Gastrocnemius medialis (tissue), 4 donors: ENCODE measurements at regions not wholly inside any gene's neighbourhood (a gene's known extent, or its start where the extent isn't known, plus 50 kb on each side); places are given as distances from the start of the nearest gene placed in this dataset.

Experiments used
- ATAC-seq, 2 donors: fragments of 150-250 bp; one replicate each; pipeline ENCODE4 v1.9.1; 2016
- DNase-seq, 2 donors: peaks; one replicate each; pipeline ENCODE4 v3.0.0-alpha.2; 2019
- H3K27ac ChIP-seq, 4 donors: fragments of 200-600 bp; sonication (generic); 1 replicate in 1 of 4; 2 replicates in 3 of 4; pipeline ENCODE4 v1.5.1; 2016 to 2018; ENCODE audit warnings: mild to moderate bottlenecking in 2 of 4, moderate library complexity in 1 of 4
- H3K27me3 ChIP-seq, 3 donors: fragments of 200-600 bp; sonication (generic) in 2 of 3; 1 replicate in 1 of 3; 2 replicates in 2 of 3; pipeline versions ENCODE4 v1.5.1 to v1.6.0; 2016 to 2019; ENCODE audit warnings: mild to moderate bottlenecking in 1 of 3, moderate library complexity in 1 of 3
- H3K36me3 ChIP-seq, 2 donors: fragments of 200-600 bp; sonication (generic) in 1 of 2; one replicate each; pipeline ENCODE4 v1.5.1; 2017 to 2018
- H3K4me1 ChIP-seq, 2 donors: fragments of 200-600 bp; sonication (generic) in 1 of 2; one replicate each; pipeline ENCODE4 v1.5.1; 2016 to 2017; ENCODE audit warnings: mild to moderate bottlenecking in 2 of 2
- H3K4me3 ChIP-seq, 4 donors: fragments of 200-600 bp; sonication (generic) in 3 of 4; 1 replicate in 1 of 4; 2 replicates in 3 of 4; pipeline ENCODE4 v1.5.1; 2016 to 2019; ENCODE audit warnings: mild to moderate bottlenecking in 2 of 4
- H3K9me3 ChIP-seq, 3 donors: fragments of 200-600 bp; sonication (generic) in 2 of 3; 1 replicate in 1 of 3; 2 replicates in 2 of 3; pipeline ENCODE4 v1.5.1; 2016 to 2019
- CTCF ChIP-seq, 5 experiments: fragments of 450-650 bp in 3 of 5; fragments of 200-600 bp in 2 of 5; sonication (generic) in 2 of 5; IDR thresholded peaks in 4 of 5; conservative IDR thresholded peaks in 1 of 5; 1 replicate in 4 of 5; 2 replicates in 1 of 5; pipeline ENCODE4 v1.5.1; 2016 to 2019; ENCODE audit warnings: antibody characterized with exemption in 5 of 5, mild to moderate bottlenecking in 3 of 5, moderate library complexity in 3 of 5
- POLR2A ChIP-seq, 2 donors: fragments of 450-650 bp; IDR thresholded peaks; one replicate each; pipeline ENCODE4 v1.6.1; 2017; ENCODE audit warnings: antibody characterized with exemption in 2 of 2, mild to moderate bottlenecking in 2 of 2, moderate library complexity in 2 of 2
- in situ Hi-C, 4 donors: fragments of 200-750 bp; cut with MboI; loops; one replicate each; pipeline versions ENCODE4 v1.15.0 to v1.8.0; 2017; ENCODE audit warnings: low sequenced_read_pairs in 4 of 4
- intact Hi-C: fragments of 100-400 bp; cut with DNase I; formaldehyde crosslinking; loops from one replicate; pipeline ENCODE4 v1.15.1; 2023; ENCODE audit warnings: low total_unique reads

- Histone ChIP-seq H3K27ac (no peak overlapping the region), H3K27me3 (no peaks in the 10 kb centered on the region), H3K36me3 (no peaks in the 10 kb centered on the region), H3K4me1 (no peaks in the 10 kb centered on the region), H3K4me3 (no peak overlapping the region), H3K9me3 (no peaks in the 10 kb centered on the region)
- in situ Hi-C loops (no loop called here), intact Hi-C loops (no loop called here)
- DNase-seq = no peak
- ATAC-seq = no peak
- TF ChIP-seq POLR2A (IDR thresholded peaks at IDR 0.05) (no peak), CTCF (IDR thresholded peaks at IDR 0.05 in 4 of 5, conservative IDR thresholded peaks at IDR 0.05 in 1 of 5) (no peak)
Observed at GRCh38 chr21:28489162-28489561, 503.5 kb downstream of the LTN1 start.

GRCh38 chr21:28487455-28488070 is 505.1 kb downstream of the LTN1 start:
- TF ChIP-seq CTCF (IDR thresholded peaks at IDR 0.05 in 4 of 5, conservative IDR thresholded peaks at IDR 0.05 in 1 of 5) (no peak), POLR2A (IDR thresholded peaks at IDR 0.05) (no peak)
- no peak for DNase-seq
- peak in 1 of 2 donors; percentile 19 for ATAC-seq
- in situ Hi-C loops (no loop called here), intact Hi-C loops (no loop called here)
- Histone ChIP-seq H3K4me3 (no peak overlapping the region), H3K27me3 (no peaks in the 10 kb centered on the region), H3K36me3 (no peaks in the 10 kb centered on the region), H3K27ac (no peak overlapping the region), H3K4me1 (no peaks in the 10 kb centered on the region), H3K9me3 (no peaks in the 10 kb centered on the region)

GRCh38 chr21:28485301-28486022 is 507.2 kb downstream of the LTN1 start:
- no peaks in the 10 kb centered on the region for H3K36me3 ChIP-seq
- no peaks in the 10 kb centered on the region for H3K27me3 ChIP-seq
- TF ChIP-seq POLR2A (IDR thresholded peaks at IDR 0.05) (no peak), CTCF (IDR thresholded peaks at IDR 0.05 in 4 of 5, conservative IDR thresholded peaks at IDR 0.05 in 1 of 5) (no peak)
- H3K9me3 ChIP-seq = no peaks in the 10 kb centered on the region
- no peak for DNase-seq
- no peaks in the 10 kb centered on the region for H3K4me1 ChIP-seq
- no peak overlapping the region for H3K4me3 ChIP-seq
- in situ Hi-C loops = no loop called here
- ATAC-seq = no peak
- intact Hi-C loops = no loop called here
- no peak overlapping the region for H3K27ac ChIP-seq

DNA sequence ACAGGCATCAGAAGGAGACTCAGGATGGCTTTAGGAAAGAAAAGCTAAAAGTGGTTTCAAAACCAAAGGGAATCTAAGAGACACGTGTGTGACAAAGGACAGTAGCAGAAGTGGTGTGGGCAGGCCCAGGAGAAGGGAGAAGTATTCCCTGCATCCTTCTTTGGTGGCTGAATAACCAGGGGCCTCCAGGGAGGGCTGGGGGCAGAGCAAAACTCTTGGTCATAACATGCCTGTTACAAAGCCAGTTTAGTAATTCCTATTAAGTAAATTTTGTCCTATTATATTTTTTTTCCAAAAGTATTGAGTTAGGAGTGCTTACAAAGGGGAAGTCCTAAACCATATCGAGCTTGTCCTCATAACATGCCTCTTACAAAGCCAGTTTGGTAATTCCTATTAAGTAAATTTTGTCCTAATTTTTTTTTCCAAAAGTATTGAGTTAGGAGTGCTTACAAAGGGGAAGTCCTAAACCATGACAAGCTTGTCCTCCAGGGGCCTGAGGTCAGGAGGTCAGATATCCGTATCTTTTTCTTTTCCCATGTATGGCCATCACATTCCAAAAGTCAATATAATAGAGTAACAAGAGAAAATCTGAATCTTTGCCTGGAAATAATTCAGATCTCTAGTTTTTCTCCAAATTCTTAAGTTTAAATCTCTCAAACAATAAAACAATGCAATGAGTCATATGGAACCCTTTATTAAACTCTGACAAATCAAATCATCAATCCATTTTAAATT is 509.2 kb downstream of the LTN1 start:
- Histone ChIP-seq H3K4me3 (no peak overlapping the region), H3K4me1 (no peaks in the 10 kb centered on the region), H3K27ac (no peak overlapping the region), H3K9me3 (no peaks in the 10 kb centered on the region), H3K27me3 (no peaks in the 10 kb centered on the region), H3K36me3 (no peaks in the 10 kb centered on the region)
- intact Hi-C loops = no loop called here
- ATAC-seq (no peak), DNase-seq (no peak)
- TF ChIP-seq CTCF (IDR thresholded peaks at IDR 0.05 in 4 of 5, conservative IDR thresholded peaks at IDR 0.05 in 1 of 5) (no peak), POLR2A (IDR thresholded peaks at IDR 0.05) (no peak)
- in situ Hi-C loops = no loop called here
